ENCODE measurements at regions not wholly inside any gene's neighbourhood (a gene's known extent, or its start where the extent isn't known, plus 50 kb on each side); places are given as distances from the start of the nearest gene placed in this dataset.

- Histone ChIP-seq H2BK5ac (ENCODE audit: insufficient read length, low read length) (no peak overlapping the region), H4K5ac (ENCODE audit: insufficient read length, low read depth, low read length) (no peak overlapping the region), H4K8ac (replicated peaks; ENCODE audit: insufficient read length, low read depth, low read length) (no peak overlapping the region), H3T11ph (ENCODE audit: low read length) (no peak overlapping the region), H3K27ac (ENCODE audit: insufficient read length, low read depth, low read length) (no peak overlapping the region), H2AFZ (ENCODE audit: low read length) (no peak overlapping the region), H4K20me1 (ENCODE audit: control insufficient read depth, insufficient read depth, insufficient read length) (no peaks in the 10 kb centered on the region), H3K14ac (ENCODE audit: insufficient read depth, low read length) (no peak overlapping the region), H3K4me1 (ENCODE audit: insufficient read depth, low read length) (no peaks in the 10 kb centered on the region), H3K23ac (ENCODE audit: insufficient read length, low read depth, low read length) (no peak overlapping the region), H2BK20ac (ENCODE audit: low read depth, low read length, poor library complexity, severe bottlenecking) (no peak overlapping the region), H3K4me2 (ENCODE audit: insufficient read depth, insufficient read length, low read length) (no peak overlapping the region), H3K56ac (ENCODE audit: insufficient read length, low read depth, low read length) (no peak overlapping the region), H4K91ac (ENCODE audit: insufficient read length, low read depth, low read length) (no peak overlapping the region), H3K9me3 (ENCODE audit: control insufficient read depth, low read depth, low read length) (no peaks in the 10 kb centered on the region), H3K23me2 (ENCODE audit: insufficient read length, low read depth, low read length, poor library complexity, severe bottlenecking) (no peaks in the 10 kb centered on the region), H2AK5ac (ENCODE audit: insufficient read length, low read length) (no peak overlapping the region), H3K4ac (ENCODE audit: low read depth, low read length) (no peak overlapping the region), H3K9ac (ENCODE audit: extremely low read depth, insufficient read length, low read length) (no peak overlapping the region), H3K79me1 (ENCODE audit: insufficient read depth, low read depth, low read length, poor library complexity, severe bottlenecking) (no peaks in the 10 kb centered on the region), H2BK120ac (ENCODE audit: low read depth, low read length, poor library complexity, severe bottlenecking) (no peak overlapping the region), H3K79me2 (ENCODE audit: insufficient read depth, low read length) (no peaks in the 10 kb centered on the region), H2BK15ac (ENCODE audit: low read depth, low read length) (no peak overlapping the region), H2BK12ac (ENCODE audit: insufficient read length, low read depth, low read length) (no peak overlapping the region), H3K18ac (ENCODE audit: insufficient read length, low read depth, low read length) (no peak overlapping the region), H3K27me3 (ENCODE audit: insufficient read depth, low read length) (no peaks in the 10 kb centered on the region)
- H3K36me3 Mint-ChIP-seq (ENCODE audit: insufficient read depth in 1 of 3, low read depth in 3 of 3), result no peaks in the 10 kb centered on the region
- no CpG with 5 or more reads among the region's 1 CpG for WGBS (ENCODE audit: extremely low coverage, insufficient read length, low lambda C conversion rate)
- peaks cover 3 to 9% of the 10 kb centered on the region in 2 experiments; a peak in 3 of 4 replicates for H3K4me1 Mint-ChIP-seq
- no peaks in the 10 kb centered on the region for H3K9me3 Mint-ChIP-seq
- DNase-seq, result no peak
- H3K4me3 Mint-ChIP-seq, result no peak overlapping the region
- TF ChIP-seq CTCF (conservative IDR thresholded peaks at IDR 0.05), result no peak; the same call in 2 of the 3 replicates
- no peaks in the 10 kb centered on the region for H3K27me3 Mint-ChIP-seq (ENCODE audit: low read depth)
- H3K27ac Mint-ChIP-seq, result no peak overlapping the region
Measured at GRCh38 chr18:51559902-51560287, 362.4 kb upstream of the MEX3C start.
